GM18868 (cell line): ENCODE measurements at regions not wholly inside any gene's neighbourhood (a gene's known extent, or its start where the extent isn't known, plus 50 kb on each side); places are given as distances from the start of the nearest gene placed in this dataset.

Experiments used
- ATAC-seq: cut with Tn5 transposase; IDR thresholded peaks from one replicate; pipeline ENCODE4 v1.9.1; 2021; ENCODE audit warnings: mild to moderate bottlenecking, moderate library complexity; ENCODE audit not compliant: unreplicated experiment

GRCh38 chr2:71799013-71799575, 345.7 kb downstream of the DYSF start:
- ATAC-seq = no peak

DNA sequence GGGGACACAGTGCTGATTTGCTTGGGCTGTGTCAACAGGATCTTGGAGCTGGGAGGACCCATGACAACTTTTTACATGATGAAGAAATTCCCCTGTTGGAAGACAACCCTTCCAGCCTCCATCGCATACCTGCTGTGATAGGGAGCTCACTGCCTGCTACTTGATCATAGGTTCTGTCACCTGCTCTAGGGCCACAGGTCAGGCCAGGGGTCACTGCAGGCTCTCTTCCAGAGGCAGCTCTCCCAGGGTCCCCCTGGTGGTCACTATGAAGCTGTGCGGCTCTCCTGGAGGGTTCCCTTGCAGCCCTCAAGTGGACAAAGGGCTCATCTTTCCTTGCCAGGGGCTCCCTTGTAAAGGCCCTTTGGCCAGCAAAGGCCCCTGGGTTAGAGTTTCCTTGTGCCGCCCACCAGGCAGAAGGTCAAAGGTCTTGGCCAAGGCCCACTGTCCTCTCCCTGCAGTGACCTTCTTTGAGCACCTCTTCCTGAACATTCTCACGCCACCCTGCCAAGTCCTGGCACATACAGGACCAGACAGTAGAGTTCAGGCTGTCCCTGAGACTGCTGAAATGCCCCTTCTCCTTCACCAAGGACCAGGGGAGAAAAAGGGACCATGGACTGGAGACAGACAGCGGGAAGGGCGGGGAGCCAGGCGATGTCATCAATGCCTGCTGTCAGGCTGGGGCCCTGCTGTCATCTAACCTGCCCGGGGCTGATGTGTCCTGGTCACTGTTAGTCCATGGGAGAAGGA, 345.1 kb downstream of the DYSF start:
- no peak for ATAC-seq

- no peak for ATAC-seq
Observed at GRCh38 chr2:71797035-71797810, 343.9 kb downstream of the DYSF start.

- ATAC-seq = no peak
Observed at GRCh38 chr2:71796174-71796593, 342.8 kb downstream of the DYSF start.

- ATAC-seq = no peak
Observed at GRCh38 chr2:71795486-71795885, 342.1 kb downstream of the DYSF start.

DNA sequence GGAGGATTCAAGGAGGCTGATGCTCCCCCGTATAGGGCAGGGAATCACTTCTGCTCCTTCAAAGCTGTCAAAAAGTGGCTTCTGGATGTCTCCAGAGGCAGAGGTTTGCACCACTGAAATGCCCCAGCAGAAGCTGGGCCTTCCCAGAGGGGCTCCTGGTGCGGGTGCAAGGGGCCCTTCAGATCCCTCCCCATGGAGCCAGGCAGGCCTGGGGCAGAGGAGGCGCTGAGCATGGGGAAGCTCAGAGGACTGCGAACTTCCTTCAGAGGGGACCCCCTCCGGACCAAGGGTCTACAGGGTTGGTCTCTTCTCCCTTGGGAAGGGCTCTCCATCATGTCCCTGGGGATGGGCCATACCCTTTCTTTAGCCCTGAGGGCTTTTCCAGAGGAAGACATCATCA, 341.2 kb downstream of the DYSF start:
- no peak for ATAC-seq

- ATAC-seq = no peak
Observed at GRCh38 chr2:71793926-71794325, 340.6 kb downstream of the DYSF start.

DNA sequence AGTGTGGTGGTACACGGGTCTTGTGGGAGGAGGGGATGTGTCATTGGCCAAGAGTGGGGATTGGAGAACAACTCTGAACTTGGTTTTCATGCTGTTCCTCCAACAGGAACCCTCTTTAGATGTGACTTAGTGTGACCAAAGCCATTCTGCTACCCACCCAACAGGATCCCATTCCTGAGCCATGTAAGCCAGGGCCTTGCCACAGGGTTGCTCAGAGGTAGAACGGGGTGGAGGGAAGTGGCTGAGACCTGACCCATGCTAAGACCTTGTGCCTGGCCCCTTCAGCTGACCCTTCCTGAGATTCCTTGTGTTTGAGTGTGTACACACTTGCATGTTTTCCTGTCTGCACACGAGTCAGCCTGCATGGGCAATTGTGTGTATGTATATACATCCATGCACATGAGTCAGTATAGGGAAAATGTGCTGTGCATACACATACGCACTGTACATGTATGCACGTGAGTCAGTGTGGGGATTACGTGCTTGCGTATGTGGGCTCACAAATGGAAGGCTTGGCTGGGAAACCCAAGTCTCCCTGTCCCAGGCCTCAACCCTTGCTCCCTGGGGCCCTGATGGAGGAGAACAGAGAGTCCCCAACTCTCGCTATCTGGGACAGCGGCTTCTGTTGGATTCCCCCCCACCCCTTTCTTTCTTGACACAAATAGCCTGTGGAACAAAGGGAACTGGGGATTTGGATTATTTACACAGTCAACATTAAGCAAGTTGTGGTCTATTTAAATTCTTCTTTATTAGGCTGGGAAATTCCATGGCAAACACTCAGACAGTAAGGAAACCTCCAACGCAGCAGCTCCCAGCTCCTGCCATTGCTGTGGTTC, 339.8 kb downstream of the DYSF start:
- no peak for ATAC-seq

- no peak for ATAC-seq
Observed at GRCh38 chr2:71791501-71792135, 338.3 kb downstream of the DYSF start.

DNA sequence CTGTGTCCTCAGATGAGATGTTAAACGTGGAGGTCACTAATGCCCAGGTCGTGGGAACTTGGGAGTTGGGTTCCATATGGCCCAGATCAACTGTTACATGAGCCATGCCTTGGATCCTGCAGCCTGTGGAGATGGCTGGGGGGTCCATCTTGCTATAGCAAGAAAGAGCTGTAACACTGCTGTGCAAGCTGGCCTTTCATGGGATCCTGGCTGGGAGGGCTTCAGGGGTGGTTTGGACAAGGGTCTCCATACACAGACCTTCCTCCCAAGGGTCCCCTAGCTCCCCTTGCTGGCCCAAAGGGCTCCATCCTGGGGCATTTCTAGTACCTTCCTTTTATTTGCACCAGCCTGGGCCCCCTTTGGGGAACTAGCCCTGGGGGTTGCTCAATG, 337.7 kb downstream of the DYSF start:
- ATAC-seq = no peak

GRCh38 chr2:71790226-71791060, 337.1 kb downstream of the DYSF start:
- no peak for ATAC-seq

GRCh38 chr2:71789556-71790204, 336.3 kb downstream of the DYSF start:
- no peak for ATAC-seq

- ATAC-seq = no peak
Observed at GRCh38 chr2:71788601-71789240, 335.4 kb downstream of the DYSF start.

DNA sequence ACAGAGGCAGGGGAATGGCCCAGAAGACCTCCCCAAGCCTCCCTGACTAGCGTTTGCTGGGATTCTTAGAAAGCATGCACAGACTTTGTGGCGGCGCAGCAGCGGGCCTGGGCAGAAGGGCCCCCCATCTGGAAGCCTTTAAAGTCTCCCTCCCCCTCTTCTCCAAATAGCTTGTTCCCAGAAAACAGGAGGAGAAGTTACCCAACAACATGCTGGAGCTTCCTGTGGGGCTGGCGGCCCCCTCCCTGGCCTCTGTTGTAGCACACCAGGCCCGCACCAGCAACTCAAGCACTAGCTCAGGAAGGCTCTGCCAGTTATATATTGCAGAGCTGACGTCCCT, 334.8 kb downstream of the DYSF start:
- ATAC-seq = no peak

DNA sequence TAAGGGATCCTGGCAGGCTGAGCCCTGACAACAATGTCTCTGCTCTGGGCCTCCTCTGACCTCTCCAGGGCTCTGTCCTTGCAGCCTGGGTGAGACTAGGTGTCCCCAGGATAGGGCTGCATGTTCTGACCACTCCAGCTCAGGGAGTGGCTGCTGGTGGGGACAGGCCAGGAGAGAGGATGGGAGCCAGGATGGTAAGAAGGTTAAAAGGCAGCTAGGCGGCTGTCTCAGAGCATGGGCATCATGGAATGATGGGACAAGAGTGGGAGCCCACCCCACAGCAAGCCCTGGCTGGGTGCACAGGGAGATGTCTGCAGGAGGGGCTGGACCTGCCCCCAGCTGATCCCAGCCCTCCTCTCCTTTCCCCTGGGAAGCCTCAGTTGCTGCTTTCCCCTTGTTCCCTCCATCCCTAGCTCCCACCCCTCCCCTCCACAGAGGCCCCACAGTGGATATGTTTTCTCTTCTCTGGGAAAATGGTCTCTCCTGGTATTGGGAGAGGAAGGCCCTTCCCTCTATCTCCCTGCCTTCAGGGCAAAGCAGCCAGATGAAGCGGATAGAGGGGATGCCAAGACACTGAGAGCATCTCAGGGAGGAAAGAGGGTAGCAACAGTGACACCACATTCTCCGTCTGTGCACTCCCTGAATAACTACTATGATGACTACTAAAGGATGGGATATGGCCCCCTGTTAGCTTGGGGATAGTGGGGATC, 334.3 kb downstream of the DYSF start:
- no peak for ATAC-seq

GRCh38 chr2:71787108-71787415, 333.7 kb downstream of the DYSF start:
- no peak for ATAC-seq

DNA sequence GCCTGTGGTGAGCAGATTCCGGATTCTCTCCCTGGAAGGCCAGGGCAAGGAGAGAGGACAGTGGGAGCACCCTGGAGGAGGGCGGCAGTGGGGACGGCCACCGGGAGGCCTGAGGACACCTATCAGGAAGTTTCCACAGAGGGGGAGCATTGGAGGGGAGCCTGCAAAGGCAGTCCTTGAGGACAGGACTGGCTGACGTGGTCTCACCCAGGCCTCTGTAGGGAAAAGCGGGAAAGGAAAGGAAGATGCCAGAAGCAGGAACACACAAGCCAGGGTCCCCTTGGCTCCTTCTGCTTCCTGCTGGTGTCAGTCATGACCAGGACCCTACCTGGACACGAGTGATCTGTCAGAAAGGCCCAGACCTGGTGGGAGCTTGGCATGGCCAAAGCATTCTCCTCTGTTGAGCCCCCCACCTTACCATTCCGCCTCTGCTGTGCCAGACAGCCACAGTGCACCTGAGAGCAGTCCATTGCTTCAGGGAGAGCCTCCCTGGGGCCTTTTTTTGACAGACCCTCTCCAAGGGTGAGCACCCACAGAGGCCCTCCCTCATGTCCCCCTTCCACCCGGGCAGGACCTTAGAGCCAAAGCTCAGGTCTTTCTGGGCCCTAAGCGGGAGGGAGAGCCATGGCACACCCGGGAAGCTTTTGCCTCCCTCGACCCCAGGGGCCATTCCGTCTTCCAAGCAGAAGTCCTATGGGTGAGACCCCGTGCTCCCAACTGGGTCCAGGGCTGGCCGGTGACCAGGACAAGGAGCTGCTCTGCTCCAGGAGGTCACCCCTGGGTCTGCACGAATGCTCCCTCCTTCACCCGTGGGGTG, 333.1 kb downstream of the DYSF start:
- ATAC-seq = no peak

DNA sequence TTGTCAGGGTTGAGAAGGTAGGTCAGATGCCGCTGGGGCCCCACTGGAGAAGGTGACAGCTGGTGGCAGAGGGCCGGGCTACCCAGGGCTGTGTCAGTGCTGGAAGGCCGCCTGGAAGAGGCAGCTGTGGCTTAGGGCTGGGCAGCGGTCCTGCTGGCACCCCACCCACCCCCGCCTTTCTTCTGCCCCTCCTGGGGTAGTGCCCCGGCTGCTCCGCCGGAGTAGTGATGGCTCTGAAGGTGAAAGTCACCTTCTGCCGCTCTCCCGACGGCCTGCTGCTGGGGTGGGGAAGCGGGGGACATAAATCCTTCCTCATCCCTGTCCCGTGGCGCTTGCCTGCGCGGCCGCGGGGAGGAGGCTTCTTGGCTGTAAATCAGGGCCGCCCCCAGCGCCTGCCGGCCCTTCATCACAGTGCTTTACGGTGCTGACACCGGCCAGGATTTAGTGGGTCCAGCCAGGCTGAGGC, 332.2 kb downstream of the DYSF start:
- ATAC-seq = no peak
